ENCODE measurements at regions not wholly inside any gene's neighbourhood (a gene's known extent, or its start where the extent isn't known, plus 50 kb on each side); places are given as distances from the start of the nearest gene placed in this dataset.

DNA sequence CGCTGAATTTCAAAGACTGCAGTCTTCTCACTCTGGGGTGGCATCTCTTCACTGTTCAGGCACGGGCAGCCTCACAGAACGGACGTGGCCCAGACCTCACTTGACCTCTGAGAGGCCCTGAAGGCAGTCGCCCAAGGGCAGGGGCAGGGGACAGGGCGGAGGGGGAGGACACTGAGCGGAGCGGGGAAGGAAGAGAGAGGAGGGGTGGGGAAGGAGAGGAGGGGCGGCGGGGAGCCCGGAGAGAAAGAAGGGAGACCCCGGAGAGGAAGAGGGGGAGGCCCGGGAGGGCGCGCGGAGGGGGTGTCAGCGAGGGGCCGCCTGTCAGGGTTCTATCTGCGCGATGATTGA is 58.7 kb upstream of the COMTD1 start:
- no peak for DNase-seq (ENCODE audit: low spot score)

DNA sequence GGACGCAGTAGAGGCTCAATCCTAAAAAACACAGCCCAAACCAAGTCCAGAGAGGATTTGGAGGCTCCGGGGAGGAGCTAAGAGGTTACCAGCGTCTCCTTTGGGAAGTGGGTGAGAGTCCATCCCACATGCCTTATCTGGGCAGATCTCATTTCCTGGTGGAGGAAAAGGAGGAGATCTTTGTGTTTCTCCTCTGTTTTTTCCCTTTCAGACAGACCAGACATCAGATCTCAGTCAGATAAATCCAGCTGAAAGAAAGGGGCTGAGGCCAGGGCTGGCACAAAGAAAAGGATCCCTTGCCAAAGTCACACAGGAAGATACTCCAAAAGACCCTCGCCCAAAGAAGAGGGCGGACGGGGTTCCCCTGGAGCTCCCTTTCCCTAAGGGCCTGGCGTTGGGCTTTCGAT is 58.3 kb upstream of the COMTD1 start:
- no peak for DNase-seq (ENCODE audit: low spot score)

DNA sequence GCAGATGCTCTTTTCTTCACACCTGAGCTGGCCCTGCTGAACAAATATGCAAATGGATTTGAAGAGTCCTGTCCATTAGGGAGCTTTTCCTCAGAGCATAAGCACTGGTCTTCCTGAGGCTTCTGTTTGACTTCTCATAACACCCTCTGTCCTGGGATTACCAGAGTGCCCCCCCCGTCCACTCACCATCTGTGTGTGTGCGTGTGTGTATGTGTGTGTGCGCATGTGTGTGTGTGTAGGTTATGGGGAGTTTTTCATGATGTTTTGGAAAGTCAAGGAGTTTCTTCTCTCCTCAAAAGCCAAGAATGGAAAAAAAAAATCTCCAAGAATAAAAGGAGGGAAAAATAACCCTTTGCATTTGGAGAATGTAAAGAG is 57.7 kb upstream of the COMTD1 start:
- DNase-seq (ENCODE audit: low spot score) = no peak

DNA sequence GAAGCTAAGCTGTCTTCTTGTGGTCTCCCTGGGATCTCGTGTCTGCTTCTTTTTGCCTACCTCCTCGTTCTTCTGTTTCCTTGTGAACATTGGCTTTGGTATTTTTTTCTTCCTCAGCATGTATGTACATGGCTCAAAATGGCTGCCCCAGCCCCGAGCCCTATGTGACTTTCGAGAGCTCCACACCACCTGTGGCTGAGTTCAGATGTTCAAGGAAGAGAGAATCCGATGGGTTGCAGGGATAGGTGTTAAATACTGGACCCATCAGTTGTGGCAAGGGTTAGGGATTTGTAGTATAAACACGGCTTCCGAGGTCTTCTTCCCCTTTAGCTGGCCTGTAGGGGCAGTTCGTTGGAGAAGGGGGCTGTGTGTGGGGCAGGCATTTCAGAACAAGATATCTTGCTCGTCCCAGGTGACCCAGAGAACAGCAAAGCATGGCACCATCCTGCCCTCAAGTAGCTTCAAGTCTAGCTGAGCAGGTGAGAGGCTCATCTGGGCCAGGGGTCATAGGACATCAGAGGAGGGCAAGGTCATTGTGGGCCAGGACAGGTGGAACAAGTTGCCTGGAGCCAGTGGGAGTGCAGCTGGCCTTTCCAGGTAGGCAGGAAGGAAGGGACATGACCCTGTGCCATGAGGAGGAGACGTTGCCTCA is 57.2 kb upstream of the COMTD1 start:
- no peak for DNase-seq (ENCODE audit: low spot score)

DNA sequence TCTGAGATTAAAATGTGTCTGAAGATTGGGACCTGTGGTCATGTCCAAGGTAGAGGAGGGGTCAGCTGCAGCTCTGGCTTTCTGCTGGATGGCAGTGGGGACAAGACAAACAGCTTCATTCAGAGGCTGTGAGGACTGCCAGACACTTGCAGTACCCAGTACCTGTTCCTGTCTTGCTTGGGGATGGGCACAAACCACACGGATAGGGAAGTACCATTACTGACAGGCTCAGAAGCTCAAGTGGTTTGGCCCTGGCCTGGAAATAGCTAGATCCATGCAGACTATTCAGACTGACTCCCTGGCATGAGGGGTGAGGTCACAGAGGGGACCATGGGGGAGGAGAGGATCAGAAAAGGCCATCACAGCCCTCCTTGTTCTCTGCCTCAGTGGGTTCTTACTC is 56.0 kb upstream of the COMTD1 start:
- no peak for DNase-seq (ENCODE audit: low spot score)

DNA sequence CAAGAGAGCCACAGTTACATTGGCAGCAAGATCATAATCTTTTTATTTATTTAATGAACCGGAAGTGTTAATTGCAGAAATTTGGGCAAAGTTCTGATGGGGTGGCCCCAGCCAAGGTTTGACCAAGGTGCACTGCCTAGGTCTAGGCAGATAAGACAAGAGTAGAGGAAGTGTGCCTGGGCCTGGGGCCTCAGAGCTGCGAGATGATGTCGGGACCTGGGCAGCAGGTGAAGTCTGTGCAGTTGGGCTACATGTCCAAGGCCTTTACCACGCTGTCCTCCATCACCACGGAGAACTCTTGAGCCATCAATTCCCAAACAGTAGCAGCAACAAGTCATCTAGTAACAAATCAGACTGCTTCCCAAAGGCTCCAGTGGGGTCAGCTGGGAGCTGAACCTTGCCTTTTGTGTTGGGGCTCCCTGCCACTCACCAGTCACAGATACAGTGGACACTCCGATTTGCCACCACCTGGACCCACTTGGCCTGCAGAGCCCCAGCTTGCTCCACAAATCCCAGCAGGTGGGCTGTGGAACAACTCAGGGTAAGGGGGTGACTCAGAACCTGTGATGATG is 52.5 kb upstream of the COMTD1 start:
- no peak for DNase-seq (ENCODE audit: low spot score)

DNA sequence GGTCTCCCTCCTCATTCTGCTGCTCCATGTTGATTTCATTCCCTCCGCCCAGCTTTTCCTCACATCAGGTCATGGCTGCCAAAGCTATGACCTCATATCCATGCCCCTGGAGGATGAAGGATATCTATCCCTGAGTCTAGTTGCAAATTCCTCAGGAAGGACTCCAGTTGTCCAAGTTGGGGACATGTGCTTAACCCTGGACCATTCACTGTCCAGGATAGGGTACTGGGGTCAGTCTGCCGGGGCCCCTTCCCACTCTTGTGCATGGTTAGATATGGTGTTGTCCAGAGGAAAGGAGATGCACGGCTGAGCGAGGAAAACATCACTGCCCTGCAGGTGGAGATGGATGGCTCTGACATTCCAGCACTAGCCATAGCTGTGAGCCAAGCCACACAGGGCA is 51.9 kb upstream of the COMTD1 start:
- no peak for DNase-seq (ENCODE audit: low spot score)

DNA sequence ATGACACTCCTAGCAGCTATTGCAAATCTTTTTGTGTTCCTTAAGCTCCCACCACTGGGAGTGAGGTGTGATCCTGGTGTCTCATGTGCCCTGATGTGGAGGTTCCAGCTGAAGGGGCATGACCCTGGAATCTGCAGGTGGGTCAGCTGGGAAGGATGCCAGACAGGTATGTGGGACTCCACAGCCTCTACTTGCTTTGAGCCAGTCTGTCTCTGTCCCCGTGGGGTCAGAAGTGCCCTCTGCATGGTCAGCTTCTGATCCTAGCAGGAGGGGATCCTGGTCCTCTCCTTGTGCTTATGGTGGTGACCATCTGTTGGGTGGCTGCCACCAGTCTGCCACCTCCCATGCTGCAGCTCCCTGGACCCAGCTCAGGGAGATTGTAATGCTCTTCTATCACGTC is 51.1 kb upstream of the COMTD1 start:
- no peak for DNase-seq (ENCODE audit: low spot score)

Data from RKO (cell line).